Ovary (tissue), 7 donors: ENCODE measurements at regions not wholly inside any gene's neighbourhood (a gene's known extent, or its start where the extent isn't known, plus 50 kb on each side); places are given as distances from the start of the nearest gene placed in this dataset.

Experiments
- DNase-seq, 5 donors: peaks; one replicate each; pipeline ENCODE4 v3.0.0-alpha.2; 2019 to 2020
- H3K27ac ChIP-seq, 2 donors: fragments of 200-600 bp; one replicate each; pipeline versions ENCODE4 v1.5.1 to v1.8.0; 2019 to 2022
- H3K27me3 ChIP-seq: fragments of 200-600 bp; one replicate; pipeline ENCODE4 v1.8.0; 2022
- H3K36me3 ChIP-seq: fragments of 200-600 bp; sonication (generic); one replicate; pipeline ENCODE4 v1.5.1; 2019
- H3K4me1 ChIP-seq: one replicate; pipeline ENCODE4 v1.8.1; 2013; ENCODE audit warnings: mild to moderate bottlenecking, moderate library complexity; ENCODE audit not compliant: insufficient read depth
- H3K4me3 ChIP-seq: fragments of 200-600 bp; sonication (generic); one replicate; pipeline ENCODE4 v1.5.1; 2017
- H3K9me3 ChIP-seq, 2 donors: fragments of 200-600 bp in 1 of 2; sonication (generic) in 1 of 2; one replicate each; pipeline versions ENCODE4 v1.5.1 to v1.8.1; 2013 to 2019; ENCODE audit warnings: mild to moderate bottlenecking in 1 of 2, moderate library complexity in 1 of 2
- EP300 ChIP-seq: sonication (generic); formaldehyde crosslinking; IDR thresholded peaks from one replicate; pipeline ENCODE4 v1.6.1; 2017; ENCODE audit warnings: antibody characterized with exemption
- POLR2A ChIP-seq: fragments of 450-650 bp; IDR thresholded peaks from one replicate; pipeline ENCODE4 v1.6.1; 2017; ENCODE audit warnings: antibody characterized with exemption, mild to moderate bottlenecking, moderate library complexity
- WGBS, 3 donors: extraction: QIAGEN DNeasy Blood & Tissue Kit in 1 of 3; methylation state at CpG; one replicate each; pipeline versions ENCODE4 v1.1.5 to v1.1.7; 2013 to 2017; 5-methylcytosine and 5-hydroxymethylcytosine counted together
- intact Hi-C, 4 donors: fragments of 100-400 bp; cut with DNase I; formaldehyde crosslinking; loops; one replicate each; pipeline versions ENCODE4 v1.11.0 to v1.15.1; 2022 to 2023
- TF ChIP-seq, protein P1 (sequence below), 3 donors: fragments of 450-650 bp in 2 of 3; fragments of 200-600 bp in 1 of 3; IDR thresholded peaks; one replicate each; pipeline versions ENCODE4 v1.5.1 to v1.8.0; 2016 to 2022; ENCODE audit warnings: antibody characterized with exemption in 3 of 3, mild to moderate bottlenecking in 1 of 3
- donor health status: DM: no; HTN: no; CAD: no; lungs with moderate emphysema.
- donor health status: DM: no; HTN: no; CAD: no.
- donor health status: Bipolar disorder and iron deficiency.
- donor health status: DM: no; HTN: no; CAD: no.
- donor health status: DM: yes; HTN: yes; CAD: no.

DNA sequence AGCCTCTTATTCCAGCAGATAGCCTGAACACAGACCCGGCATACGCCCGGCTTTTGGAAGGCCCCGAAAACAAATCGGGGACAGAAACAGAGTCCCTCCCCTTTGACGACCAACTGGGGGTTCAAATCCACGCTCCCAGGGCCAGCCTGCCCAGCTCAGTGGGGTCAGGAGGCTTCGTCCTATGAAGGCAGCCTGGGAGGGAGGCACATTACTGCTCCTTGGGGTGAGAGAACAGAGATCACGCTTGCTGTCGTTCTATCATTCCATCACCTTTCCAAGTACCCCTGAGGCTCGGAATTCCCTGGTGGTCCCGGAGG is 208.8 kb upstream of the SALL3 start:
- Histone ChIP-seq H3K9me3 (no peaks in the 10 kb centered on the region), H3K4me1 (no peaks in the 10 kb centered on the region), H3K4me3 (no peak overlapping the region), H3K36me3 (no peaks in the 10 kb centered on the region), H3K27me3 (no peaks in the 10 kb centered on the region), H3K27ac (no peak overlapping the region)
- 75 to 78% (median 75%) methylated on average over 12 of the region's 12 CpGs for WGBS, 3 donors
- TF ChIP-seq, protein P1, sequence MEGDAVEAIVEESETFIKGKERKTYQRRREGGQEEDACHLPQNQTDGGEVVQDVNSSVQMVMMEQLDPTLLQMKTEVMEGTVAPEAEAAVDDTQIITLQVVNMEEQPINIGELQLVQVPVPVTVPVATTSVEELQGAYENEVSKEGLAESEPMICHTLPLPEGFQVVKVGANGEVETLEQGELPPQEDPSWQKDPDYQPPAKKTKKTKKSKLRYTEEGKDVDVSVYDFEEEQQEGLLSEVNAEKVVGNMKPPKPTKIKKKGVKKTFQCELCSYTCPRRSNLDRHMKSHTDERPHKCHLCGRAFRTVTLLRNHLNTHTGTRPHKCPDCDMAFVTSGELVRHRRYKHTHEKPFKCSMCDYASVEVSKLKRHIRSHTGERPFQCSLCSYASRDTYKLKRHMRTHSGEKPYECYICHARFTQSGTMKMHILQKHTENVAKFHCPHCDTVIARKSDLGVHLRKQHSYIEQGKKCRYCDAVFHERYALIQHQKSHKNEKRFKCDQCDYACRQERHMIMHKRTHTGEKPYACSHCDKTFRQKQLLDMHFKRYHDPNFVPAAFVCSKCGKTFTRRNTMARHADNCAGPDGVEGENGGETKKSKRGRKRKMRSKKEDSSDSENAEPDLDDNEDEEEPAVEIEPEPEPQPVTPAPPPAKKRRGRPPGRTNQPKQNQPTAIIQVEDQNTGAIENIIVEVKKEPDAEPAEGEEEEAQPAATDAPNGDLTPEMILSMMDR (IDR thresholded peaks at IDR 0.05), result no peak
- TF ChIP-seq EP300 (no peak), POLR2A (no peak)
- no peak for DNase-seq
- intact Hi-C loops, result no loop called here

DNA sequence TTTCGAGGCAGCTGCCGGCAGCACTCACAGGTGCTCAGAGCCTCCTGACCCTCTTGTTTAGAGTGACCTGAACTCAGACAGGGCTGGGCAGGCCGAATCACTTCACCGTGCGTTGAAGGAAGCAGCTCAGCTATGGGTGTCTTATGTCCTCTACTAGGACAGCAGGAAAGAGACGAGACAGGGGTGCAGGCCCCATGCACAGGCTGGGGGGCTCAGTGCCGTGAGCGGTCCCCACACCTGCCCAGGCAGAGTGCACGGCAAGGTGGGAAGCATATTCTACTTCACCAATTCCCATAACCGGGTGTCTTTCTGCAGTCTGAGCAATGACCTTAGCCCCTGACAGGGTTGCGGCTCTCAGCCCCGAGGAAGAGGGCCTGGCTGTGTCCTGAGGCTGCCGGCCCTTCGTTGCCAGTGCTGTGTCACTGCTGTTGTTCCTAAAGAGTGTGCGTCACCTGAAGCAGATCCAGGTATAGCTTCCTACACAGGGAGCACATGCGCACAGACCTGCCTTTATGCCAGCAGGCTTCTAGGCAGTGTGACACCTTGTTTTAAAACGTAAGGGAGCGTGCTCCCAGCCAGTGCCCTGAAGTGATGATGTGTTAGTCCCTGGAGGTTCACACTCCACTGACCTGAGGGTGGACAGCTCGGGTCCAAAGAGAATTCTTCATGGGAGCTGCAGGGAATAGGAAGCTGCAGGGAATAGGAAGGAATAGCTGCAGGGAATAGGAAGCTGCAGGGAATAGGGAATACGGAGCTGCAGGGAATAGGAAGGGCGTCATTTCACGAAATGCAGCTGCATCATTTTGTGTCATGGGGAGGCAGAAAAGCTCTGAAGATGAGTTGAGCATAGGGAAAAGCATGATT is 207.9 kb upstream of the SALL3 start:
- WGBS, 3 donors, result 76 to 84% (median 77%) methylated on average over 21 to 22 of the region's 22 CpGs
- no peak for TF ChIP-seq POLR2A
- TF ChIP-seq, protein P1 (IDR thresholded peaks at IDR 0.05), result no peak
- no peak for TF ChIP-seq EP300
- H3K9me3 ChIP-seq, result no peaks in the 10 kb centered on the region
- intact Hi-C loops, result no loop called here
- no peaks in the 10 kb centered on the region for H3K4me1 ChIP-seq
- H3K27ac ChIP-seq, result no peak overlapping the region
- DNase-seq, result no peak
- H3K27me3 ChIP-seq, result no peaks in the 10 kb centered on the region
- H3K36me3 ChIP-seq, result no peaks in the 10 kb centered on the region
- H3K4me3 ChIP-seq, result no peak overlapping the region

DNA sequence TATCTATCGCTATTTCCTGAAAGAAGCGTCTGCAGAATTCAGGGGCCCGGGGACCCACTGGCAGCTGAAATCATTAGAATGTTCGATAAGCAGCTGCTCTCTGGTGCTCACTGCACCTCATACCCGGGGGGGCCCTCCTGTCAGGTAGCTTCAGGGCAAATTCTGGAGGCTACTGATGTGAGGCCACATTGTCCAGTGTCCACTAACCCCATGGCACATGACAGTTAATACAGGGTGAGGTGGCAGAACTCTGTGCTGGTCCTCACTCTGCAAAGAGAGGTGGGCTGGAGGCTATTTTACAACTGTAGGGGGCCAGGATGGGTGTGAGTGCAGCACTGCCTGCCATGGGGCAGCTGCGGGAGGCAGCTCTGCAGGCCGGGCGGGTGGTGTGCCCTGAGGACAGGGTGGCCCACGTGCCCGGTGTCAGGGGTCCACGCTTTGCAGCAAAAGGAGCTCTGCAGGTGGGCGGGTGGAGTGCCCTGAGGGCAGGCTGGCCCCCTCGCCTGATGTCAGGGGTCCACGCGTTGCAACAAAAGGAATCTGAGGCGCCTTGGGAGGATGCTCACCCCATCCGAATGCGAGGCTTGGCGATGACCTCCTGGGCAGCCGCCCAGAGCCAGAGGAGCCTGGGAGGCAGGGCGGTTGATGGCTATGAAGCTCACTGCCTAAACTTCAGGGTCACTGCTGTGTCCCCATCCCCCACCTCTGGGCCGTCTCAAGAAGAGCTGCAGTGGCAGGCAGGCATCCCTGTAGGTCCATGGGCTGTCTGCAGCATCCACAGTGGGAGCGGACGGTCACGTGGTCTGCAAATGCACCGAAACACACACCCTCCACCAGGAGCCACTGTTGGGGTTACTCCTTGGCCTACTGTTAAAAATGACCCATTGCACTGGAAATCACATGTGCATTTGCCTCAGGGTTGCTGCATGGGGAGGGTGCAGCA is 207.0 kb upstream of the SALL3 start:
- Histone ChIP-seq H3K4me3 (no peak overlapping the region), H3K9me3 (no peaks in the 10 kb centered on the region), H3K27me3 (no peaks in the 10 kb centered on the region), H3K27ac (no peak overlapping the region), H3K4me1 (no peaks in the 10 kb centered on the region), H3K36me3 (no peaks in the 10 kb centered on the region)
- 72 to 73% (median 72%) methylated on average over 26 of the region's 26 CpGs for WGBS, 3 donors
- intact Hi-C loops, result no loop called here
- no peak for DNase-seq
- TF ChIP-seq EP300 (no peak), POLR2A (no peak)
- TF ChIP-seq, protein P1 (IDR thresholded peaks at IDR 0.05), result no peak

DNA sequence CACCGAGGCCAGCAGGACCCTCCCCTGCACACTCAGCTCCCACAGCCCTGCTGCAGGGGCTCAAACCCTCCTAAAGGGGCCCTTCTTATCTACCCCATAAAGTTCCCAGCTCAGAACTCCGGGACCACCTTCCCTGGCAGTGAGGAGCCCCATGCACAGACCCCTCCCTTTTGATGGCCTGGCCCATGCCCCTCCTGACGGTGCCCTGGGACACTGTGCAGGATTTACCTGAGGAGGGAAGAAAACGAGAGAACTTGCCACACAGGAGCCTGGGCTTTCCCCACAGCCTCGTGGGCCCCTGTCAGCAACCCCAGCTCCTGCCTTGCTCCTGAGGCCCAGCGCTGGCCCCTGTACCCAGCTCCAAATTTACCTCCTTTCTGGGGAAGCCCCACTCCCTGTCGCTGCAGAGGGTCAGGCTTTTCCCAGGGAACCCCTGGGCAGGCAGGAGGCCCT is 206.3 kb upstream of the SALL3 start:
- Histone ChIP-seq H3K27ac (no peak overlapping the region), H3K27me3 (no peaks in the 10 kb centered on the region), H3K4me1 (no peaks in the 10 kb centered on the region), H3K36me3 (no peaks in the 10 kb centered on the region), H3K9me3 (no peaks in the 10 kb centered on the region), H3K4me3 (no peak overlapping the region)
- intact Hi-C loops, result no loop called here
- no peak for DNase-seq
- TF ChIP-seq, protein P1 (IDR thresholded peaks at IDR 0.05), result no peak
- TF ChIP-seq POLR2A, result no peak
- WGBS, 3 donors, result 58 to 63% (median 61%) methylated on average over 7 of the region's 7 CpGs
